ENCODE measurements at regions not wholly inside any gene's neighbourhood (a gene's known extent, or its start where the extent isn't known, plus 50 kb on each side); places are given as distances from the start of the nearest gene placed in this dataset.
A peak's percentile ranks its signal among the peaks of the same experiment; 100 is the strongest.

- H3K27me3 Mint-ChIP-seq, result peaks cover 0 to 7% (median 0%) of the 10 kb centered on the region in 5 donors
- DNase-seq, result no peak
- H3K4me1 Mint-ChIP-seq, result peaks cover 5 to 33% (median 17%) of the 10 kb centered on the region in 4 donors
- no peak overlapping the region for H3K4me3 Mint-ChIP-seq
- H3K9me3 Mint-ChIP-seq, result peaks cover 0 to 5% (median 0%) of the 10 kb centered on the region in 9 donors
- H3K27ac Mint-ChIP-seq, result no peak overlapping the region
- peaks cover 0 to 2% (median 0%) of the 10 kb centered on the region in 3 donors for H3K36me3 Mint-ChIP-seq
- POLR2A ChIA-PET, result no interaction called here
- no peak for ATAC-seq
Observed at GRCh38 chr6:142676647-142677192, 268.3 kb downstream of the HIVEP2 start.

- DNase-seq (peak in 7 of 10 donors; percentile 11 to 73 (median 39)), ATAC-seq (peak; percentile 94 to 98)
- Mint-ChIP-seq H3K27ac (peak overlapping the region in 9 of 10 donors; percentile 44 to 89 (median 80)), H3K4me1 (peaks cover 3 to 49% (median 25%) of the 10 kb centered on the region in 4 donors), H3K36me3 (no peaks in the 10 kb centered on the region), H3K4me3 (peak overlapping the region in 8 of 10 donors; percentile 36 to 82 (median 76)), H3K27me3 (peaks cover 0 to 7% (median 0%) of the 10 kb centered on the region in 5 donors), H3K9me3 (no peaks in the 10 kb centered on the region)
- POLR2A ChIA-PET, result interaction anchor here (0.6 kb wide), 1 partner anchor 176 kb away, joined by 3 read pairs; no protein-coding TSS in a partner anchor
Observed at GRCh38 chr6:142679907-142680700, 264.9 kb downstream of the HIVEP2 start.

- ATAC-seq, result no peak
- no peaks in the 10 kb centered on the region for H3K36me3 Mint-ChIP-seq
- H3K9me3 Mint-ChIP-seq, result no peaks in the 10 kb centered on the region
- POLR2A ChIA-PET, result no interaction called here
- peaks cover 10 to 59% (median 31%) of the 10 kb centered on the region in 4 donors for H3K4me1 Mint-ChIP-seq
- peaks cover 0 to 7% (median 0%) of the 10 kb centered on the region in 5 donors for H3K27me3 Mint-ChIP-seq
- peak overlapping the region in 1 of 10 donors; percentile 36 for H3K4me3 Mint-ChIP-seq
- H3K27ac Mint-ChIP-seq, result peak overlapping the region in 3 of 10 donors; percentile 44 to 77 (median 44)
- DNase-seq, result no peak
Observed at GRCh38 chr6:142681099-142681498, 263.9 kb downstream of the HIVEP2 start.

GRCh38 chr6:142682985-142683384, 262.0 kb downstream of the HIVEP2 start:
- H3K27ac Mint-ChIP-seq, result no peak overlapping the region
- H3K4me3 Mint-ChIP-seq, result no peak overlapping the region
- H3K4me1 Mint-ChIP-seq, result peaks cover 14 to 70% (median 40%) of the 10 kb centered on the region in 4 donors
- ATAC-seq, result no peak
- H3K27me3 Mint-ChIP-seq, result peaks cover 0 to 4% (median 0%) of the 10 kb centered on the region in 5 donors
- no peak for DNase-seq
- no peaks in the 10 kb centered on the region for H3K9me3 Mint-ChIP-seq
- POLR2A ChIA-PET, result interaction anchor here (1.2 kb wide), 1 partner anchor 264 kb away, joined by 3 read pairs; no protein-coding TSS in a partner anchor
- no peaks in the 10 kb centered on the region for H3K36me3 Mint-ChIP-seq

- DNase-seq (no peak), ATAC-seq (no peak)
- peaks cover 0 to 4% (median 0%) of the 10 kb centered on the region in 5 donors for H3K27me3 Mint-ChIP-seq
- H3K4me3 Mint-ChIP-seq, result no peak overlapping the region
- no peaks in the 10 kb centered on the region for H3K9me3 Mint-ChIP-seq
- H3K4me1 Mint-ChIP-seq, result peaks cover 14 to 67% (median 39%) of the 10 kb centered on the region in 4 donors
- H3K36me3 Mint-ChIP-seq, result no peaks in the 10 kb centered on the region
- POLR2A ChIA-PET, result interaction anchor here (1.2 kb wide), 1 partner anchor 263 kb away, joined by 3 read pairs; no protein-coding TSS in a partner anchor
- peak overlapping the region in 1 of 10 donors; percentile 19 for H3K27ac Mint-ChIP-seq
Observed at GRCh38 chr6:142683714-142684141, 261.2 kb downstream of the HIVEP2 start.

- no peaks in the 10 kb centered on the region for H3K9me3 Mint-ChIP-seq
- POLR2A ChIA-PET, result no interaction called here
- peaks cover 0 to 4% (median 0%) of the 10 kb centered on the region in 5 donors for H3K27me3 Mint-ChIP-seq
- DNase-seq (no peak), ATAC-seq (no peak)
- no peak overlapping the region for H3K4me3 Mint-ChIP-seq
- H3K27ac Mint-ChIP-seq, result peak overlapping the region in 2 of 10 donors; percentile 44 to 78
- no peaks in the 10 kb centered on the region for H3K36me3 Mint-ChIP-seq
- H3K4me1 Mint-ChIP-seq, result peaks cover 14 to 60% (median 38%) of the 10 kb centered on the region in 4 donors
Observed at GRCh38 chr6:142684371-142684770, 260.6 kb downstream of the HIVEP2 start.

GRCh38 chr6:142685852-142686506, 259.0 kb downstream of the HIVEP2 start:
- Mint-ChIP-seq H3K27ac (peak overlapping the region in 9 of 10 donors; percentile 45 to 86 (median 74)), H3K4me3 (peak overlapping the region; percentile 4 to 68 (median 56)), H3K4me1 (peaks cover 11 to 44% (median 26%) of the 10 kb centered on the region in 4 donors), H3K27me3 (peaks cover 0 to 4% (median 0%) of the 10 kb centered on the region in 5 donors), H3K9me3 (no peaks in the 10 kb centered on the region), H3K36me3 (no peaks in the 10 kb centered on the region)
- POLR2A ChIA-PET, result interaction anchor here (0.7 kb wide), 1 partner anchor 171 kb away, joined by 3 read pairs; no protein-coding TSS in a partner anchor
- peak; percentile 92 to 96 for ATAC-seq
- DNase-seq, result peak in 7 of 10 donors; percentile 15 to 69 (median 43)

GRCh38 chr6:142686507-142686887, 258.5 kb downstream of the HIVEP2 start:
- ATAC-seq, result peak; percentile 37 to 40
- Mint-ChIP-seq H3K4me3 (peak overlapping the region in 9 of 10 donors; percentile 4 to 68 (median 57)), H3K27ac (peak overlapping the region in 9 of 10 donors; percentile 45 to 86 (median 74))

GRCh38 chr6:142692942-142693341, 252.0 kb downstream of the HIVEP2 start:
- H3K27ac Mint-ChIP-seq, result peak overlapping the region in 4 of 10 donors; percentile 18 to 87 (median 58)
- no peaks in the 10 kb centered on the region for H3K27me3 Mint-ChIP-seq
- H3K4me1 Mint-ChIP-seq, result peaks cover 5 to 17% (median 10%) of the 10 kb centered on the region in 4 donors
- ATAC-seq (peak; percentile 77 to 84), DNase-seq (peak; percentile 48 to 81 (median 65))
- no peaks in the 10 kb centered on the region for H3K36me3 Mint-ChIP-seq
- no peak overlapping the region for H3K4me3 Mint-ChIP-seq
- POLR2A ChIA-PET, result interaction anchor here (0.8 to 1.3 kb wide), 3 partner anchors 254 to 334 kb away, joined by 3 to 4 read pairs (median 4); no protein-coding TSS in a partner anchor
- no peaks in the 10 kb centered on the region for H3K9me3 Mint-ChIP-seq

More at GRCh38 chr6:142686507-142686887, 258.5 kb downstream of the HIVEP2 start:
- Mint-ChIP-seq H3K9me3 (no peaks in the 10 kb centered on the region), H3K36me3 (no peaks in the 10 kb centered on the region), H3K4me1 (peaks cover 11 to 39% (median 24%) of the 10 kb centered on the region in 4 donors), H3K27me3 (peaks cover 0 to 1% (median 0%) of the 10 kb centered on the region in 5 donors)
- DNase-seq, result no peak
- POLR2A ChIA-PET, result interaction anchor here (0.7 to 0.8 kb wide), 2 partner anchors 171 to 177 kb away, joined by 3 to 4 read pairs; no protein-coding TSS in a partner anchor

- Mint-ChIP-seq H3K9me3 (no peaks in the 10 kb centered on the region), H3K27me3 (no peaks in the 10 kb centered on the region), H3K4me3 (no peak overlapping the region), H3K36me3 (no peaks in the 10 kb centered on the region), H3K4me1 (peaks cover 5 to 18% (median 10%) of the 10 kb centered on the region in 4 donors), H3K27ac (peak overlapping the region in 3 of 10 donors; percentile 18 to 87 (median 61))
- ATAC-seq (no peak), DNase-seq (no peak)
- POLR2A ChIA-PET, result interaction anchor here (0.9 to 1.3 kb wide), 2 partner anchors 254 to 334 kb away, joined by 3 to 4 read pairs; no protein-coding TSS in a partner anchor
Observed at GRCh38 chr6:142693441-142693840, 251.5 kb downstream of the HIVEP2 start.

- H3K4me3 Mint-ChIP-seq, result no peak overlapping the region
- no peaks in the 10 kb centered on the region for H3K36me3 Mint-ChIP-seq
- no peak for ATAC-seq
- H3K27ac Mint-ChIP-seq, result peak overlapping the region in 1 of 10 donors; percentile 40
- H3K4me1 Mint-ChIP-seq, result peaks cover 5 to 18% (median 10%) of the 10 kb centered on the region in 4 donors
- POLR2A ChIA-PET, result interaction anchor here (0.7 to 1.3 kb wide), 2 partner anchors 234 to 253 kb away, joined by 3 to 4 read pairs; no protein-coding TSS in a partner anchor
- H3K9me3 Mint-ChIP-seq, result no peaks in the 10 kb centered on the region
- DNase-seq, result no peak
- no peaks in the 10 kb centered on the region for H3K27me3 Mint-ChIP-seq
Observed at GRCh38 chr6:142694054-142694453, 250.9 kb downstream of the HIVEP2 start.

GRCh38 chr6:142695016-142695415, 250.0 kb downstream of the HIVEP2 start:
- peak overlapping the region in 3 of 10 donors; percentile 1 to 63 (median 13) for H3K27ac Mint-ChIP-seq
- ATAC-seq (no peak), DNase-seq (no peak)
- H3K9me3 Mint-ChIP-seq, result no peaks in the 10 kb centered on the region
- POLR2A ChIA-PET, result no interaction called here
- no peaks in the 10 kb centered on the region for H3K36me3 Mint-ChIP-seq
- peaks cover 0 to 3% (median 0%) of the 10 kb centered on the region in 5 donors for H3K27me3 Mint-ChIP-seq
- H3K4me3 Mint-ChIP-seq, result no peak overlapping the region
- H3K4me1 Mint-ChIP-seq, result peaks cover 5 to 21% (median 10%) of the 10 kb centered on the region in 4 donors
